ENCODE measurements at regions not wholly inside any gene's neighbourhood (a gene's known extent, or its start where the extent isn't known, plus 50 kb on each side); places are given as distances from the start of the nearest gene placed in this dataset.

GRCh38 chr13:111659842-111660241 is 339.4 kb downstream of the TEX29 start (continued):
- TF ChIP-seq CTCF (conservative IDR thresholded peaks at IDR 0.05; ENCODE audit: low read depth in 2 of 2) (no peak), ZNF331 (CRISPR knock-in tag; IDR thresholded peaks at IDR 0.05; ENCODE audit: low read depth) (no peak), CREB1 (CRISPR knock-in tag; IDR thresholded peaks at IDR 0.05; ENCODE audit: low read depth) (no peak), NANOG (IDR thresholded peaks at IDR 0.05; ENCODE audit: borderline replicate concordance) (no peak), ETS1 (IDR thresholded peaks at IDR 0.05) (no peak), POLR2AphosphoS5 (IDR thresholded peaks at IDR 0.05; ENCODE audit: low read depth) (no peak)

GRCh38 chr13:111661052-111661451 is 340.6 kb downstream of the TEX29 start:
- DNase-seq (ENCODE audit: low spot score) = no peak
- no peak for TF ChIP-seq EZH2phosphoT487 (IDR thresholded peaks at IDR 0.05; ENCODE audit: unreplicated experiment)
- no peak for TF ChIP-seq CREB1 (CRISPR knock-in tag; IDR thresholded peaks at IDR 0.05; ENCODE audit: low read depth)
- no peak for TF ChIP-seq EZH2 (IDR thresholded peaks at IDR 0.05; ENCODE audit: low read depth, unreplicated experiment)
- TF ChIP-seq JUNB (IDR thresholded peaks at IDR 0.05; ENCODE audit: unreplicated experiment) = no peak
- TF ChIP-seq STAT1 (IDR thresholded peaks at IDR 0.05; ENCODE audit: unreplicated experiment) = no peak
- no peak for TF ChIP-seq ZNF114 (CRISPR knock-in tag; IDR thresholded peaks at IDR 0.05)
- TF ChIP-seq ZNF331 (CRISPR knock-in tag; IDR thresholded peaks at IDR 0.05; ENCODE audit: low read depth) = no peak
- no peak for TF ChIP-seq CTCF (conservative IDR thresholded peaks at IDR 0.05; ENCODE audit: low read depth in 2 of 2)
- TF ChIP-seq NANOG (IDR thresholded peaks at IDR 0.05; ENCODE audit: borderline replicate concordance) = no peak
- no peak for TF ChIP-seq REST (IDR thresholded peaks at IDR 0.05; ENCODE audit: unreplicated experiment)
- no peak for TF ChIP-seq ETS1 (IDR thresholded peaks at IDR 0.05)

More at GRCh38 chr13:111661052-111661451, 340.6 kb downstream of the TEX29 start:
- H3K36me3 ChIP-seq (ENCODE audit: insufficient read depth) = no peaks in the 10 kb centered on the region
- no peak overlapping the region for H3K27ac ChIP-seq (ENCODE audit: low read depth)
- H3K4me3 ChIP-seq = no peak overlapping the region
- Mint-ChIP-seq H3K9me3 (no peaks in the 10 kb centered on the region), H3K4me3 (no peak overlapping the region), H3K27ac (no peak overlapping the region), H3K36me3 (ENCODE audit: low read depth) (no peaks in the 10 kb centered on the region), H3K4me1 (peaks cover 16% of the 10 kb centered on the region), H3K27me3 (ENCODE audit: insufficient read depth, low read depth, poor library complexity) (peaks cover 5% of the 10 kb centered on the region)
- H3K9me2 ChIP-seq (ENCODE audit: insufficient read depth) = no peaks in the 10 kb centered on the region
- no peaks in the 10 kb centered on the region for H3K79me2 ChIP-seq (replicated peaks; ENCODE audit: insufficient read depth)
- peaks cover 5% of the 10 kb centered on the region; the same call in 1 of the 2 replicates for H3K4me1 ChIP-seq (ENCODE audit: insufficient read depth)
- H3F3A ChIP-seq (replicated peaks; ENCODE audit: low read depth) = no peaks in the 10 kb centered on the region
- no peak overlapping the region for H3K4me2 ChIP-seq
- no peak for ATAC-seq
- H4K20me1 ChIP-seq (replicated peaks; ENCODE audit: insufficient read depth) = no peaks in the 10 kb centered on the region
- H2AFZ ChIP-seq = no peak overlapping the region
- no peaks in the 10 kb centered on the region for H3K27me3 ChIP-seq (ENCODE audit: insufficient read depth)

All from GM23338 (cell line).